Osteoblast (primary cell): ENCODE measurements at regions not wholly inside any gene's neighbourhood (a gene's known extent, or its start where the extent isn't known, plus 50 kb on each side); places are given as distances from the start of the nearest gene placed in this dataset.

Experiments used
- DNase-seq: peaks from one replicate; pipeline ENCODE4 v3.0.0; 2011; ENCODE audit warnings: low spot score, mixed read lengths; ENCODE audit not compliant: insufficient read length; ENCODE audit errors: missing footprints
- H2AFZ ChIP-seq: 2 replicates; pipeline ENCODE4 v1.6.0; 2011; ENCODE audit warnings: mild to moderate bottlenecking, low read length
- H3K27ac ChIP-seq: 2 replicates; pipeline ENCODE4 v1.5.1; 2011; ENCODE audit warnings: mild to moderate bottlenecking, low read depth, low read length, moderate library complexity
- H3K27me3 ChIP-seq: 2 replicates; pipeline ENCODE4 v1.6.0; 2012; ENCODE audit warnings: mild to moderate bottlenecking, control low read depth, inconsistent platforms, low read length, moderate library complexity; ENCODE audit not compliant: insufficient read depth
- H3K36me3 ChIP-seq: 2 replicates; pipeline ENCODE4 v1.5.1; 2011; ENCODE audit warnings: mild to moderate bottlenecking, low read length, control low read depth, moderate library complexity; ENCODE audit not compliant: insufficient read depth
- H3K4me1 ChIP-seq: 2 replicates; pipeline ENCODE4 v1.5.1; 2011; ENCODE audit warnings: mild to moderate bottlenecking, low read length, control low read depth, moderate library complexity; ENCODE audit not compliant: insufficient read depth
- H3K4me2 ChIP-seq: 2 replicates; pipeline ENCODE4 v1.6.0; 2011; ENCODE audit warnings: mild to moderate bottlenecking, low read length; ENCODE audit not compliant: insufficient read depth
- H3K4me3 ChIP-seq: fragments of 200-600 bp; sonication (generic); 3 replicates; pipeline ENCODE4 v1.5.1; 2012; ENCODE audit warnings: mild to moderate bottlenecking, low read length, inconsistent platforms; ENCODE audit not compliant: insufficient read depth
- H3K79me2 ChIP-seq: 2 replicates; pipeline ENCODE4 v1.6.0; 2012; ENCODE audit warnings: mild to moderate bottlenecking, low read length, control low read depth, inconsistent platforms; ENCODE audit not compliant: insufficient read depth
- H3K9me3 ChIP-seq: 2 replicates; pipeline ENCODE4 v1.5.1; 2011; ENCODE audit warnings: low read depth, low read length, control low read depth
- H4K20me1 ChIP-seq: 2 replicates; pipeline ENCODE4 v1.6.0; 2012; ENCODE audit warnings: mild to moderate bottlenecking, low read length, control low read depth; ENCODE audit not compliant: insufficient read depth
- TF ChIP-seq, protein P1 (sequence below): IDR thresholded peaks from 2 replicates; pipeline ENCODE4 v1.5.1; 2011; ENCODE audit warnings: mild to moderate bottlenecking, low read depth, low read length, moderate library complexity; ENCODE audit errors: extremely low read depth

DNA sequence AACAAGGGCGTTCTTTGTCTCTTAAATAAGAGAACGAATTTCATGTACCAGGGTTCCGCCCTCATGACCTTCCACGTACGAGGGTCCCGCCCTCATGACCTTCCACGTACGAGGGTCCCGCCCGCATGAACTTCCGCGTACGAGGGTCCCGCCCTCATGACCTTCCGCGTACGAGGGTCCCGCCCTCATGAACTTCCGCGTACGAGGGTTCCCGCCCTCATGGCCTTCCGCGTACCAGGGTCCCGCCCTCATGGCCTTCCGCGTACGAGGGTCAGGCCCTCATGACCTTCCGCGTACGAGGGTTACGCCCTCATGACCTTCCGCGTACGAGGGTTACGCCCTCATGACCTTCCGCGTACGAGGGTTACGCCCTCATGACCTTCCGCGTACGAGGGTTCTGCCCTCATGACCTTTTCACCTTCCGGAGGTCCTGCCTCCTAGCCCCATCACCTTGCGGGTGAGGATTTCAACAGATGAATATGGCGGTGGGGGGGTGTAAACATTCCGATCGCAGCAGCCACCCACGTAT lies 273.9 kb upstream of the ADAMTS16 start:
- Histone ChIP-seq H3K27me3 (peaks cover 3% of the 10 kb centered on the region), H3K4me3 (no peak overlapping the region), H2AFZ (no peak overlapping the region), H3K4me1 (no peaks in the 10 kb centered on the region), H3K36me3 (no peaks in the 10 kb centered on the region), H3K27ac (no peak overlapping the region), H4K20me1 (no peaks in the 10 kb centered on the region), H3K79me2 (no peaks in the 10 kb centered on the region), H3K9me3 (no peaks in the 10 kb centered on the region), H3K4me2 (no peak overlapping the region)
- DNase-seq, result no peak
- TF ChIP-seq, protein P1, sequence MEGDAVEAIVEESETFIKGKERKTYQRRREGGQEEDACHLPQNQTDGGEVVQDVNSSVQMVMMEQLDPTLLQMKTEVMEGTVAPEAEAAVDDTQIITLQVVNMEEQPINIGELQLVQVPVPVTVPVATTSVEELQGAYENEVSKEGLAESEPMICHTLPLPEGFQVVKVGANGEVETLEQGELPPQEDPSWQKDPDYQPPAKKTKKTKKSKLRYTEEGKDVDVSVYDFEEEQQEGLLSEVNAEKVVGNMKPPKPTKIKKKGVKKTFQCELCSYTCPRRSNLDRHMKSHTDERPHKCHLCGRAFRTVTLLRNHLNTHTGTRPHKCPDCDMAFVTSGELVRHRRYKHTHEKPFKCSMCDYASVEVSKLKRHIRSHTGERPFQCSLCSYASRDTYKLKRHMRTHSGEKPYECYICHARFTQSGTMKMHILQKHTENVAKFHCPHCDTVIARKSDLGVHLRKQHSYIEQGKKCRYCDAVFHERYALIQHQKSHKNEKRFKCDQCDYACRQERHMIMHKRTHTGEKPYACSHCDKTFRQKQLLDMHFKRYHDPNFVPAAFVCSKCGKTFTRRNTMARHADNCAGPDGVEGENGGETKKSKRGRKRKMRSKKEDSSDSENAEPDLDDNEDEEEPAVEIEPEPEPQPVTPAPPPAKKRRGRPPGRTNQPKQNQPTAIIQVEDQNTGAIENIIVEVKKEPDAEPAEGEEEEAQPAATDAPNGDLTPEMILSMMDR, result no peak

DNA sequence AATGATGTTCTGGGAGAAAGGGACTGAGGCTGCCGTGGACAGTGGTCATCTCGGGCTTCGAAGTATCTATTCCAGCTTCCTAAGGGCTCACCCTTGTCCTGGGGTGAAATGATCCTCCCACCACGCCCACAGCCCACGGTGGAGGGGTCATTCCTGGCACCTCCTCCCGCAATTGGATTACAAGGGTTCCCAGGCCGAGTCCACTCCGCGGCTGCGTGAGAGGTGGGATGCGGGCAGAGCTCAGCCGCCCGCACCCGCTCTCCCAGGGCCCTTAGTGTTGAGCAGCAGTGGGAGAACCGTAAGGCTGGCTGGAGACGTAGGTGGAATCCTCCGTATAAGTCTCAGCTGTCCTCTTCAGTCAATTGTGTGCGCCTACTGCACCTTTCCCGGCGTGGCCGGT lies 273.3 kb upstream of the ADAMTS16 start:
- Histone ChIP-seq H3K27me3 (peaks cover 3% of the 10 kb centered on the region), H4K20me1 (no peaks in the 10 kb centered on the region), H3K4me1 (no peaks in the 10 kb centered on the region), H3K27ac (no peak overlapping the region), H3K4me2 (no peak overlapping the region), H3K4me3 (no peak overlapping the region), H3K9me3 (no peaks in the 10 kb centered on the region), H3K36me3 (no peaks in the 10 kb centered on the region), H3K79me2 (no peaks in the 10 kb centered on the region), H2AFZ (no peak overlapping the region)
- DNase-seq, result no peak
- TF ChIP-seq, protein P1, result no peak

DNA sequence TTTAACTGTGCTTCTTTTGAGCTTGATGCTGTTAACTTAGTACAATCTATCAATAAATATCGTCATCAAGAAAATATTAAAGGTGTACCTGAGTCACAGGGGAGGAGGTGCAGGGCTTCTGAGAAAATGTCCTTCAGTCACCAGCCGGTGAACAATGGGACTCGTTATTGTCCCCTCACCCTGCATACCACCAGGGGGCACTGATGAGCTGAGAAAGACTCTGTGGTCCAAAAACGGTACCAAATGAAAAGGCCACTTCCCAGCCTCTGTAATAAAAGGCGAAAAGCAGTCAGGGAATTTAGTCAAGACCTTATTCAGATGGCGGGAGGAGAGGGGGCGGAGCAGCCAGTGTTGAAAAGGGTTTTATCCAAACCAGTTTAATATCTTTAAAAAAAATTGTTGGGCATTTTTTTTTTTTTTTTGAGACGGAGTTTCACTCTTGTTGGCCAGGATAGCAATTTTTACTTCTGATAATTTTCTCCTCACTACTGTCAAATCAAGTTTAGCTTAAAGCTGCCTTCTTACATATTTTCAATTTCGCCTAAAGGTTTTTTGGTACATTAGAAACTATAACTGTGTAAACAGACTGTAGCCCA lies 271.9 kb upstream of the ADAMTS16 start:
- H3K79me2 ChIP-seq, result no peaks in the 10 kb centered on the region
- TF ChIP-seq, protein P1, result peak; percentile 88
- no peak overlapping the region for H3K27ac ChIP-seq
- H3K27me3 ChIP-seq, result peaks cover 7% of the 10 kb centered on the region
- H4K20me1 ChIP-seq, result no peaks in the 10 kb centered on the region
- H3K36me3 ChIP-seq, result no peaks in the 10 kb centered on the region
- H3K4me3 ChIP-seq, result no peak overlapping the region
- no peaks in the 10 kb centered on the region for H3K4me1 ChIP-seq
- H2AFZ ChIP-seq, result no peak overlapping the region
- H3K4me2 ChIP-seq, result no peak overlapping the region
- H3K9me3 ChIP-seq, result no peaks in the 10 kb centered on the region
- peak; percentile 93 for DNase-seq

DNA sequence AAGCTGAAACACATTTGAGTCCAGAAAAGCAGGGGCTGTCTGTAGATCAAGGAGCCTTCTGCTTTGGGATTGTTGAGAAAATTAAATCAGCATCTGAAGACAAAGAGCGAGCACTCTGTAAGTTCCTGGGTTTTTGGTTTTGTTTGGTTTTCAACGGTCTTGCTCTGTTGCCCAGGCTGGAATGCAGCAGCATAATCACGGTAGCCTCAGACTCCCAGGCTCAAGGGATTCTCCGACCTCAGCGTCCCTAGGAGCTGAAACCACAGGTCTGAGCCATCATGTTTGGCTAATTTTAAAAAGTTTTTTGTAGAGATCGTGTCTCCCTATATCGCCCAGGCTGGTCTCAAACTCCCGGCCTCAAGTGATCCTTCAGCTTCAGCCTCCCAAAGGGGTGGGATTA lies 266.5 kb upstream of the ADAMTS16 start:
- Histone ChIP-seq H3K36me3 (no peaks in the 10 kb centered on the region), H3K9me3 (no peaks in the 10 kb centered on the region), H3K27me3 (peaks cover 7% of the 10 kb centered on the region), H3K4me3 (no peak overlapping the region), H2AFZ (no peak overlapping the region), H3K4me1 (no peaks in the 10 kb centered on the region), H3K27ac (no peak overlapping the region), H4K20me1 (no peaks in the 10 kb centered on the region), H3K4me2 (no peak overlapping the region), H3K79me2 (no peaks in the 10 kb centered on the region)
- no peak for DNase-seq
- TF ChIP-seq, protein P1, result no peak
